ENCODE measurements at regions not wholly inside any gene's neighbourhood (a gene's known extent, or its start where the extent isn't known, plus 50 kb on each side); places are given as distances from the start of the nearest gene placed in this dataset.

DNA sequence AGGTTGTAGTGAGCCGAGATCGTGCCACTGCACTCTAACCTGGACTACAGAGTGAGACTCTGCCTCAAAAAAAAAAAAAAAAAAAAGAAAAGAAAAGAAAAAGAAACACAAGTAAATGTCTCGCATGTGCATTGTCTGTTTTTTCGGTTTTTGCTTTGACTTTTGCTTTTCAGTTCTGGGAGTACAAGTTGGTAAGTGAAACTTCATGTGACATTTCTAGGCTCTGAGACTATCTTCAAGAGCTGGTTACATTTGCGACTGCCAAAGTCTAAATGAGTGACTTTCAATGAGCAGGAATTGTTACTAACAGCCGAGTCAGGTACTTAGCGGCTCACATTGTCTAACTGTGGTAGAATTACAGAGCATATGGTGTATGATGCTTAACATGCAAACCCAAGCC, 107.0 kb upstream of the CELF2 start:
- TF ChIP-seq, protein P1, sequence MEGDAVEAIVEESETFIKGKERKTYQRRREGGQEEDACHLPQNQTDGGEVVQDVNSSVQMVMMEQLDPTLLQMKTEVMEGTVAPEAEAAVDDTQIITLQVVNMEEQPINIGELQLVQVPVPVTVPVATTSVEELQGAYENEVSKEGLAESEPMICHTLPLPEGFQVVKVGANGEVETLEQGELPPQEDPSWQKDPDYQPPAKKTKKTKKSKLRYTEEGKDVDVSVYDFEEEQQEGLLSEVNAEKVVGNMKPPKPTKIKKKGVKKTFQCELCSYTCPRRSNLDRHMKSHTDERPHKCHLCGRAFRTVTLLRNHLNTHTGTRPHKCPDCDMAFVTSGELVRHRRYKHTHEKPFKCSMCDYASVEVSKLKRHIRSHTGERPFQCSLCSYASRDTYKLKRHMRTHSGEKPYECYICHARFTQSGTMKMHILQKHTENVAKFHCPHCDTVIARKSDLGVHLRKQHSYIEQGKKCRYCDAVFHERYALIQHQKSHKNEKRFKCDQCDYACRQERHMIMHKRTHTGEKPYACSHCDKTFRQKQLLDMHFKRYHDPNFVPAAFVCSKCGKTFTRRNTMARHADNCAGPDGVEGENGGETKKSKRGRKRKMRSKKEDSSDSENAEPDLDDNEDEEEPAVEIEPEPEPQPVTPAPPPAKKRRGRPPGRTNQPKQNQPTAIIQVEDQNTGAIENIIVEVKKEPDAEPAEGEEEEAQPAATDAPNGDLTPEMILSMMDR (IDR thresholded peaks at IDR 0.05; ENCODE audit: insufficient read depth, low read length, poor library complexity, severe bottlenecking) = no peak
- no peak for TF ChIP-seq EZH2phosphoT487 (conservative IDR thresholded peaks at IDR 0.05; ENCODE audit: low read length)
